Suprapubic skin (tissue), 4 donors: ENCODE measurements at regions not wholly inside any gene's neighbourhood (a gene's known extent, or its start where the extent isn't known, plus 50 kb on each side); places are given as distances from the start of the nearest gene placed in this dataset.

ENCODE experiments used
- DNase-seq, 2 donors: peaks; one replicate each; pipeline ENCODE4 v3.0.0-alpha.2; 2019; ENCODE audit warnings: low spot score in 2 of 2
- H3K27ac ChIP-seq: fragments of 200-600 bp; sonication (generic); one replicate; pipeline ENCODE4 v1.5.1; 2019
- H3K27me3 ChIP-seq: fragments of 200-600 bp; sonication (generic); one replicate; pipeline ENCODE4 v1.5.1; 2019
- H3K36me3 ChIP-seq: fragments of 200-600 bp; sonication (generic); one replicate; pipeline ENCODE4 v1.5.1; 2019
- H3K4me1 ChIP-seq: fragments of 200-600 bp; sonication (generic); one replicate; pipeline ENCODE4 v1.5.1; 2019
- H3K4me3 ChIP-seq: fragments of 200-600 bp; sonication (generic); one replicate; pipeline ENCODE4 v1.5.1; 2019; ENCODE audit warnings: mild to moderate bottlenecking
- H3K9me3 ChIP-seq: fragments of 200-600 bp; sonication (generic); one replicate; pipeline ENCODE4 v1.5.1; 2019
- EP300 ChIP-seq: sonication (generic); formaldehyde crosslinking; IDR thresholded peaks from one replicate; pipeline ENCODE4 v1.6.1; 2017; ENCODE audit warnings: antibody characterized with exemption
- POLR2A ChIP-seq, 2 donors: fragments of 450-650 bp; IDR thresholded peaks; one replicate each; pipeline ENCODE4 v1.6.1; 2017; ENCODE audit warnings: antibody characterized with exemption in 2 of 2, mild to moderate bottlenecking in 2 of 2, moderate library complexity in 2 of 2
- POLR2AphosphoS5 ChIP-seq, 3 donors: sonication (generic); formaldehyde crosslinking; IDR thresholded peaks; one replicate each; pipeline ENCODE4 v1.6.1; 2017; ENCODE audit warnings: antibody characterized with exemption in 3 of 3
- WGBS: methylation state at CpG from one replicate; pipeline ENCODE4 v1.1.5; 2018; 5-methylcytosine and 5-hydroxymethylcytosine counted together
- TF ChIP-seq, protein P1 (sequence below), 2 donors: fragments of 200-600 bp in 1 of 2; fragments of 450-650 bp in 1 of 2; sonication (generic) in 1 of 2; IDR thresholded peaks; one replicate each; pipeline ENCODE4 v1.5.1; 2016 to 2019; ENCODE audit warnings: antibody characterized with exemption in 2 of 2, mild to moderate bottlenecking in 1 of 2, moderate library complexity in 1 of 2

DNA sequence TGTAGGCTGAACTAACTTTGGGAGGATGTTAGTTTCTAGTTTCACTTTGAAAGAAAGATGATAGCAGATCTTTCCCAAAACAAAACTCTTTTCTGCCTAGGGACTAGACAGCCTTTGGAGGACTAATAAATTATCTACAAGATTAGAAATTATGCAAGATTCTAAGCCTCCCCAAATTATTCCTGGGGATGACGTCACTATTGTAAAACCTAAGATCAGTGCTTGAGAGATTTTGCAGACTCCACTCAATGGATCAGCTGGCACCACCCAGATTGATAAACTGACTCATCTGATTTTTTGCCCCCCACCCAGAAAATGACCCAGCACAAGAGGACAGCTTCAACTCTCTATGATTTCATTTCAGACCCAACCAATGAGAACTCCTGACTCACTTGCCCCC lies 1057.9 kb upstream of the DIAPH2 start:
- 53% methylated on average over 1 of the region's 1 CpG for WGBS
- H3K27me3 ChIP-seq: no peaks in the 10 kb centered on the region
- no peaks in the 10 kb centered on the region for H3K4me1 ChIP-seq
- H3K4me3 ChIP-seq: no peak overlapping the region
- H3K27ac ChIP-seq: no peak overlapping the region
- DNase-seq: no peak
- no peaks in the 10 kb centered on the region for H3K9me3 ChIP-seq
- TF ChIP-seq EP300: no peak
- TF ChIP-seq, protein P1, sequence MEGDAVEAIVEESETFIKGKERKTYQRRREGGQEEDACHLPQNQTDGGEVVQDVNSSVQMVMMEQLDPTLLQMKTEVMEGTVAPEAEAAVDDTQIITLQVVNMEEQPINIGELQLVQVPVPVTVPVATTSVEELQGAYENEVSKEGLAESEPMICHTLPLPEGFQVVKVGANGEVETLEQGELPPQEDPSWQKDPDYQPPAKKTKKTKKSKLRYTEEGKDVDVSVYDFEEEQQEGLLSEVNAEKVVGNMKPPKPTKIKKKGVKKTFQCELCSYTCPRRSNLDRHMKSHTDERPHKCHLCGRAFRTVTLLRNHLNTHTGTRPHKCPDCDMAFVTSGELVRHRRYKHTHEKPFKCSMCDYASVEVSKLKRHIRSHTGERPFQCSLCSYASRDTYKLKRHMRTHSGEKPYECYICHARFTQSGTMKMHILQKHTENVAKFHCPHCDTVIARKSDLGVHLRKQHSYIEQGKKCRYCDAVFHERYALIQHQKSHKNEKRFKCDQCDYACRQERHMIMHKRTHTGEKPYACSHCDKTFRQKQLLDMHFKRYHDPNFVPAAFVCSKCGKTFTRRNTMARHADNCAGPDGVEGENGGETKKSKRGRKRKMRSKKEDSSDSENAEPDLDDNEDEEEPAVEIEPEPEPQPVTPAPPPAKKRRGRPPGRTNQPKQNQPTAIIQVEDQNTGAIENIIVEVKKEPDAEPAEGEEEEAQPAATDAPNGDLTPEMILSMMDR (IDR thresholded peaks at IDR 0.05): no peak
- TF ChIP-seq POLR2A (IDR thresholded peaks at IDR 0.05): no peak
- TF ChIP-seq POLR2AphosphoS5 (IDR thresholded peaks at IDR 0.05): no peak
- no peaks in the 10 kb centered on the region for H3K36me3 ChIP-seq

GRCh38 chrX:95628796-95629195 lies 1055.8 kb upstream of the DIAPH2 start:
- H3K36me3 ChIP-seq: no peaks in the 10 kb centered on the region
- H3K27me3 ChIP-seq: no peaks in the 10 kb centered on the region
- WGBS: 94% methylated on average over 1 of the region's 1 CpG
- TF ChIP-seq POLR2A (IDR thresholded peaks at IDR 0.05): no peak
- TF ChIP-seq, protein P1 (IDR thresholded peaks at IDR 0.05): no peak
- no peak for TF ChIP-seq EP300
- TF ChIP-seq POLR2AphosphoS5 (IDR thresholded peaks at IDR 0.05): no peak
- DNase-seq: no peak
- H3K4me1 ChIP-seq: no peaks in the 10 kb centered on the region
- H3K9me3 ChIP-seq: no peaks in the 10 kb centered on the region
- H3K4me3 ChIP-seq: no peak overlapping the region
- H3K27ac ChIP-seq: no peak overlapping the region

DNA sequence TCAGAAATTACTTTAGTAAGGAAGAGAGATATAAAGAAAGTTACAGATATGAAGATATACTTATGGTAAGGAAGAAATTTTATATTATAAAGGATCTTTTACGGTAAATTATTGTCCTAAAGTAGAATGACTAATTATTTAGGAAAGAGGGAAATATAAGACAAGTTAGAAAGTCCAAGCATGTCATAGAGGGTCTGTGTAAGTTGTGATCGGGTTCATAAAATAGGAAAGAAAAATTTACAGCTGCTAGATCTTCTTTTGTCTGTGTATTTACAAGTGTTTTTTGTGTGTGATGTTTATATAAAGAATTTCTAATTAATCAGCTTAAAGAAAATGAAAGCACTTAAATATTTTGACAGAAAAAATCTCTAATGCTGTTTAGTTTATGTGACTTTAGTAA lies 1054.9 kb upstream of the DIAPH2 start:
- H3K9me3 ChIP-seq: no peaks in the 10 kb centered on the region
- DNase-seq: no peak
- TF ChIP-seq POLR2AphosphoS5 (IDR thresholded peaks at IDR 0.05) (no peak), POLR2A (IDR thresholded peaks at IDR 0.05) (no peak), EP300 (no peak)
- TF ChIP-seq, protein P1 (IDR thresholded peaks at IDR 0.05): no peak
- no peaks in the 10 kb centered on the region for H3K36me3 ChIP-seq
- no peaks in the 10 kb centered on the region for H3K27me3 ChIP-seq
- H3K4me1 ChIP-seq: no peaks in the 10 kb centered on the region
- no peak overlapping the region for H3K27ac ChIP-seq
- H3K4me3 ChIP-seq: no peak overlapping the region
- WGBS: 88% methylated on average over 2 of the region's 2 CpGs

GRCh38 chrX:95640226-95640625 lies 1044.4 kb upstream of the DIAPH2 start:
- no peaks in the 10 kb centered on the region for H3K4me1 ChIP-seq
- no peaks in the 10 kb centered on the region for H3K36me3 ChIP-seq
- TF ChIP-seq POLR2A (IDR thresholded peaks at IDR 0.05) (no peak), EP300 (no peak), POLR2AphosphoS5 (IDR thresholded peaks at IDR 0.05) (no peak)
- TF ChIP-seq, protein P1 (IDR thresholded peaks at IDR 0.05): no peak
- H3K9me3 ChIP-seq: no peaks in the 10 kb centered on the region
- no peak overlapping the region for H3K27ac ChIP-seq
- no peak for DNase-seq
- whole genome bisulfite sequencing: 43% methylated on average over 2 of the region's 2 CpGs
- no peak overlapping the region for H3K4me3 ChIP-seq
- no peaks in the 10 kb centered on the region for H3K27me3 ChIP-seq

DNA sequence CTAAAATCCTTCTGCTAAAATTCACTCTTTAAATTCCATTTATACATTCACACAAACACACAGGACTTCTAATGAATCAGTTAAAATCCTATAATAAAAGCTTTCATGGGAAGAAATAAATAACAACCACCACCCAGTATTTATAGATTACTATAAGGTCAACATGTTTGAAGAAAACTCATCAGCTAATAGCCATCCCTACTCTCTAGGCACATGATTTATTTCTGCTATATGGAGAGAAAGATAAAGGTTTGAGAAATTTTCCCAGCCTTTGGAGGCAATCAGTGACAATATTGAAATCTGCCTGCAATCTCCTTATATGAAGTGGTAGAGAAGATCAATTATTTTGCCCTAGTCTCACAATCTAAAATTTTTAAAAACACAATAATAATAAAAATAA lies 1038.9 kb upstream of the DIAPH2 start:
- Histone ChIP-seq H3K27me3 (no peaks in the 10 kb centered on the region), H3K4me1 (no peaks in the 10 kb centered on the region), H3K36me3 (no peaks in the 10 kb centered on the region), H3K4me3 (no peak overlapping the region), H3K9me3 (no peaks in the 10 kb centered on the region), H3K27ac (no peak overlapping the region)
- TF ChIP-seq EP300 (no peak), POLR2A (IDR thresholded peaks at IDR 0.05) (no peak), POLR2AphosphoS5 (IDR thresholded peaks at IDR 0.05) (no peak)
- TF ChIP-seq, protein P1 (IDR thresholded peaks at IDR 0.05): no peak
- no peak for DNase-seq
